GM21390 (cell line): ENCODE measurements at regions not wholly inside any gene's neighbourhood (a gene's known extent, or its start where the extent isn't known, plus 50 kb on each side); places are given as distances from the start of the nearest gene placed in this dataset.

Source experiments
- ATAC-seq: cut with Tn5 transposase; IDR thresholded peaks from one replicate; pipeline ENCODE4 v1.9.1; 2021; ENCODE audit not compliant: unreplicated experiment

DNA sequence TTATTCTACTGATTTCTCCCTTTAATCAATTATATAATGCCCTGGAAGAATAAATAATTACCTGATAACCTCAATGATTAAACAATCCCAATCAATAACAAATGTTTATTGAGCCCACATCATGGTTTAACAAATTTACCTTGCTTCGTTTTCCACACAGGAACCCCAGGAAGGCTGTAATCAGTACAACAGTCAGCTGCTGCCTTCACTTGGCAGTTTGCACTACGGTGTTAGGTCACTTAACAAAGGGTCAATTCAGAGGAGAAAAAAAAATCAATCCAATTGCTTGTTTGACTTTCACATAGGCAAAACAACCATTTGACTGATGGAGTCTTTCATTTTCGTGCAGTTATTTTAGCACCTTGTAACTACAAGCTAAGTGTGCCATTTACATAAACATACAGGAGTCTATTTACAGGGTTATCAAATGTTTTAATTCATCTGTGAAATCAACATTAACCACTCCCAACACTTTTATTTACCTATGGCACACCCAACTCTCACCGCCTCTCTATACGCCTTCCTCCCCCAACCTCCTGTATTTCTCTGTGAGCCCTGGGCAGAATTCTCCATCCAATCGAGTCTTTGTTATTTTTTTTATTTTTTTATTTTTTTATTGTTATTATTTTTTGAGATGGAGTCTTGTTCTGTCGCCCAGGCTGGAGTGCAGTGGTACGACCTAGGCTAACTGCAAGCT lies 140.4 kb upstream of the TAB2 start:
- no peak for ATAC-seq

DNA sequence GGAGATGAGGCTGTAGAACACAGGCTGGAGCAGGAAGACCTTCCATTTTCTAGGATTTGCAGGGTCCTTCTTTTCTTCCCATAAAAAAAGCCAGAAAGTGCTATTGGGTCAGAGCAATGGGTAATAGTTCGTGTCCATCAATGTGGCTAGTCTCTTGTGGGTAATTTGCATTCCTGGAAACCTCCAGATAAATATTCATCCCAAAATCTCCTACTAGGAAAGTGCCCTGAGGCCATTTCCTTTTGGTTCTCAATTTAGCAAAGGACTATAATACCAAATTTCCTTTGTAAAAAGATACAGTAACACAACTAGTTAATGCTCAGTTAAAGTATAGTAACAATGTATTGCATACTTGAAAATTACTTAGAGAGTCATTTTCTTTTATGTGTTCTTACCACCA lies 138.1 kb upstream of the TAB2 start:
- ATAC-seq, result no peak

DNA sequence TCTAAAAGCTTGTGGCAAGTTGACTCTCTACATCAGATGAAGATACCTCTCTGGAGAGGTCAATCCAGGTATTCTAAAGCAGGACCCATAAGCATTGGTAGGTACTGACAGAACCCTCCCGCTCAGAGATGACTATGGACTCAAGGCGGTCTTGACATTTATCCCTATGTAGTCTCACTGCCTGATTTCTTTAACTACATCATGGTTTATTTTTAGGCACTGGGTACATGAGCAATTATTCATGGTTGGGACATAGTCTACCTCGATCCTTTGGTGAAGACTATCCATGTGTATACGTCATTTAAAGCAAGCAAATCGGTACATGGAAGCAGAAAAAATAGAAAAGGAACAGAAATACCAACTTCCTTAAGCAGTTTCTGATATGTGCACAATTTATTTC lies 136.2 kb upstream of the TAB2 start:
- no peak for ATAC-seq

DNA sequence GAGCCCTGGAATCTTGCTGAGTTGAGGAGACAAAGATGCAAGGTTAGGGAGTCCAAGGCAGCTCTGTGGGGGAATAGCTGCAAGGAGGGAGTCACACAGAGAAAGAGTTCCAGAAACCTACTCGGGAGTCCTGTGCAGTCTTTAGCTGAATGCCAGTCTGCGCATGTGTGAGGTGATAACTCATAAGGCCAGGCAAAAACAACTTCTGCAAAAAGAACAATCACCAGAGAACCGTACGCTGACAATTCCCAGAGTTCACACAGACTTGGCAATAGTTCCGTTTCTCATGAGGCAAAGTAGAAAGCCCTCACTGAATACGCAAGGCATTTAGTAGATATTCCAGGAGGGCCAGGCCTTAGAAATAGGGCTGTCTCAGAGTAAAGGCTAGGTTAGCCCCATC lies 135.2 kb upstream of the TAB2 start:
- no peak for ATAC-seq

DNA sequence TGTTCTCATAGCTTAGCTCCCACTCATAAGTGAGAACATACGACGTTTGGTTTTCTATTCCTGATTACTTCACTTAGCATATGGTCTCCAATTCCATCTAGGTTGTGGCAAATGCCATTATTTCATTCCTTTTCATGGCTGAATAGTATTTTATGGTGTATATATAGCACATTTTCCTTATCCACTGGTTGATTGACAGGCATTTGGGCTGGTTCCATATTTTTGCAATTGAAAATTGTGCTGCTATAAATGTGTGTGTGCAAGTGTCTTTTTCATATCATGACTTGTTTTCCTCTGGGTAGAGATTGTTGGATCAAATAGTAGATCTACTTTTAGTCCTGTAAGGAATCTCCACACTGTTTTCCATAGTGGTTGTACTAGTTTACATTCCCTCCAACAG lies 133.0 kb upstream of the TAB2 start:
- ATAC-seq, result no peak

DNA sequence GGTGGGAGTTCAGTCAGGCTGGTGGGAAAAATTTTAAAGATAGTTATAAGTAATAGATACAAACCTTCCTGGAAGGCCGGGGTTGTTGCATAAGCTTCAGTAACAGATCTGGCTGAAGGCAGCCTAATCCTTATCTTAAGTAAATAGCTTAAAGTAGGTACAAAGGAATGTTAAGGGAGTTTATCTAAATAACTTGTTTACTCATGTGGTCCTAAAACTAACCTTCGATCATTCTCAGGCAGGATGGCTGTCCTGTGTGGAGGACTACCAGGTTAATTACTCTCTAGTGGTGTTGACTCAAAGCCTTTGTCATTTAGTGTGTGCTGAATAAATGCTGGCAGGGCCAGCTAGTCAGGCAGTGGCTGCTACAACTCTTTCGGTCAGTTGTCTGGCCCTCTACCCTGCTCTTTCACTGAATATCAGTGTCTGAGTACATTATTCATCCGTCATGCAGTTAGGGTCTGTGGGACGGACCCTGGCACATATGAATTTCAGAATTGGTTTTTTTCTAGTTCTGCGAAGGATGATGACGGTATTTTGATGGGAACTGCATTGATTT lies 131.6 kb upstream of the TAB2 start:
- no peak for ATAC-seq

DNA sequence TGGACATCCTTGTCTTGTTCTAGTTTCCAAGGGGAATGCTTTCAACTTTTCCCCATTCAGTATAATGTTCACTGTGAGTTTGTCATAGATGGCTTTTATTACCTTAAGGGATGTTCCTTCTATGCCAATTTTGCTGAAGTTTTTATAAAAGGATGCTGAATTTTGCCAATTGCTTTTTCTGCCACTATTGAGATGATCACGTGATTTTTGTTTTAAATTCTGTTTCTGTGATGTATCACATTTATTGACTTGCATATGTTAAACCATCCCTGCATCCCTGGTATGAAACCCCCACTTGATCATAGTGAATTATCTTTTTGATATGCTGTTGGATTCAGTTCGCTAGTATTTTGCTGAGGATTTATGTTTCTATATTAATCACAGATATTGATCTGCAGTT lies 130.6 kb upstream of the TAB2 start:
- no peak for ATAC-seq

DNA sequence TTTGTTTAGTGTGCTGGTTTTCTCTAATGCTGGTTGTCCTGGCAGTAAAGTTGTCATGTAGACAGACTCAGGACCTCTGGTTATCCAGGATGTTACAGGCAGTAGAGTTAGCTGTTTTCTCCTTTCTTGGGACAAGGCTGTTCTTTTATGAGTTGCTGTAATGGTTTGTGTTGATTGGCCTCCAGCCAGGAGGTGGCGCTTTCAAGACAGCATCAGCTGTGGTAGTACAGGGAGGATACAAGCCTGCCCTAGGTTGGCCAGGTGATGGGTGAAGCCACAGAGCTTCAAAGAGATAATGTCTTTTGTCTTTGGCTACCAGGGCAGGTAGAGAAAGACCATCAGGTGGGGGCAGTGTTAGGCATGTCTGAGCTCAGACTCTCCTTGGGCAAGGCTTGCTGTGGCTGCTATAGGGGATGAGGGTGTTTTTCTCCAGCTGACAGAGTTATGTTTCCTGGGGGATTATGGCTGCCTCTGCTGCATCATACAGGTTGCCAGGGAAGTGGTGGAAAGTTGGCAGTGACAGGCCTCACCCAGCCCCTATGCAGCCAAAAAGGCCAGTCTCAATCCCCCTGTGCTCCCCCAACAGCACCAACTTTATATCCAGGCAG lies 127.2 kb upstream of the TAB2 start:
- no peak for ATAC-seq

DNA sequence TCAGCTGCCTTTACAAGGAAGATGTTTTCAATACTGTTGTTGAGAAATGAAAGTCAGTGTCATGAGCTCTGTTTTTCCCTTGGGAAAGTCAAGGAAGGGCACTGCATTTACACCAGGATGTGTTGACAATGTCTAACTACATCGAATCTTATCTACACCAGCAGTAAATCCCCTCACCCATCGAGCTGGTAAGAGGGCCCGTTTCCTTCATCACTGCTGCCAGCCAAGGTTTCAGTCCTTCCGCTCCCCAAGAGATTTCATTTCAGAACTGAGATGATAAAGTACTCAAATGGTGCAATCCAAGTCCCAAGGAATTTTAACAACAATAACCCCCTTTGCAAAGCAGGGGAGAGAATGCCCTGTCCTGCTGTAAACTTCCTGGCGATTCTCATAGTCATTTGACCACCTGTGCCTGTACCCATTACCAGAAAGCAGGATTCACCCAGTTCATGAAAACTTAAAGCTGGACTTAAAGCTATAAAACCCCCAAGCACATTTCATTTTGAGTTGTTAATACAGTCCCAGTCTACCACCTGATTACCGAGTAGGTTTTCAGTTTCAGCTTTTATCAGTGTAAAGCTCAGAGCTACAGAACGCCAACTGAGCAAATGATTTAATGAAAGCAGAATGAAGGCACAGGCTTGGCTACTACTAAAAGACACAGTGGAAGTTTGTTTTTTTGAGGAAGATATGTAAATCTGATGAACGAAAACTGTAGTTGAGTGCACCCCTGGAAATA lies 122.5 kb upstream of the TAB2 start:
- peak; percentile 55 for ATAC-seq

DNA sequence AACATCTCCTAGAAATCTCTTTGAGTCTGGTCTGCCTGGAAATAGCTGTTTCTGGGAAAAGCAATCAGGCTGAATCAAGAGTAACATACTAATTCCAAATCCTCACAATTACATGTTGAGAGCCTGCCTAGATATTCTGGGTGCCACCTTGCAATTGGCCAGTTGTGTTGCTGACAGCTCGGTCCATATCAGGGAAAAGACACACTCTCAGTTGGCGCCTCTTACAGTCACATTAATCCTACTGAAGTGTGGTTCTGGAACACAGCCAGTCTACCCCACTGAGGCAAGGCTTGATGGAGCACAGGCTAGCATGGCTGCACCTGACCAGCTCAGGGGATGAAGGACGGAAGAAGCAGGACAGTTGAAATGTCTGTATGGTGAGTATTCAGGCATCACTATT lies 121.4 kb upstream of the TAB2 start:
- ATAC-seq, result no peak

DNA sequence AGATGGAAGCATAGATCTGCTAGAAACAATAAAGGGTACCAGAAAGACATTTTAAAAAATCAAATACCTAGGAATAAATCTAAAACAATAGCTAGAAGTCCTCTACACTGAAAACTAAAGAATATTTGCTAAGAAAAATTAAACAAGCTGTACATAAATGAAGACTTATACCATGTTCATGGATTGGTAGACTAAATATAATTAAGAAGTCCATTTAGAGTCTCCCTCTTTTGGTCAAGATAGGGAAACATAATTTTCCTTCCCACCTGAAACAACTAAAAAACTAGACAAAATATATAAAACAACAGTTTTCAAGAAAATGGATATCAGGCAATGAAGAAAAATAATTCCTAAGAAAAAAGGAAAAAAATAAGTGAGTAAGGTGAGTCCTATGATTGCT lies 120.0 kb upstream of the TAB2 start:
- no peak for ATAC-seq

DNA sequence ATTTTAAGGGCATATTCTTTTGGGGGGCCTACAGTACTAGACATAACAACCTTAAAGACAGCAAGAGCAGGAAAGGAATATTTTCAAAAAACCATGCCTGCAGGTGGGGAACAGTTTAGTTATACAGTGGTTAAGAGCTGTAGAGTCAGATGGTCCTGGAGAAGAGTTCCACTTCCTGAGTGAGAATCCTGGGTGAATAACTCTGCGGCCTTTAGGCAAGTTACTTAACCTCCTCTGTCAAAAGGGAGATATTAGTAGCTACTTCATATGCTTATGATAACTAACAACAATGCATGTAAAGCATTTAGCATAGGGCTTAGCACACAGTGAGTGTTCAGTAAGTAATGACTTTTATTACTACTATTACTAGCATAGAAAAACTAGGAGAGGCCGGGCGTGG lies 119.2 kb upstream of the TAB2 start:
- ATAC-seq, result no peak

DNA sequence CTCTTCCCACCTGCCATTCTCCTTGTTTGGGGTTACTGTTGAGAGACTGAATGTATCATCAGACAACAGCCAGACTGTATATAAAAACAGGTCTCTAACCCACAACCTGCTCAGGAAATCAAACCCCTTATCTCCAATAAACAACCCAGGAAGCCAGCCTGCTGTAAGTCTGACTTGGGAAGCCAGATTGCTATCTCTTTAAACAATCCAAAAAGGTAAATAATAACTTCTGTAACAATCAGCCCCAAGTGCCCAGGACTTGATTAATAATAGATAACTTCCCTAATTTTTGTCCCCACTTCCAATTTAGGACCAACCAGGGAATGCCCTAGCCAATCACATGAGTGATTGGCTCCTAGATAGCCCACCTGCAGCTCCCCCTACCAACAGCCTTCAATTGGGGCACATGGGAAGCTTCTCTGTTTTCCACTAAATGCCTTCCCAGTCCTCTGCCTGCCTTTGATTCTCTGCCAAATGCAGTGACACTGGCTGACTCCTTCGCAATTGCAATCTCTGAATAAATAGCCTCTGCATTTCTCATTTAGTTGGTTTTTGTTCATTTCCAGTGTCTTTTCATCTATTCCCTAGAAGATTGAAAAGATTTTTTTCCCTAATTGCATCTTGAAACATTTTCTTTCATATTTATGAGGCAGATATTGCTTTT lies 117.1 kb upstream of the TAB2 start:
- ATAC-seq, result no peak

DNA sequence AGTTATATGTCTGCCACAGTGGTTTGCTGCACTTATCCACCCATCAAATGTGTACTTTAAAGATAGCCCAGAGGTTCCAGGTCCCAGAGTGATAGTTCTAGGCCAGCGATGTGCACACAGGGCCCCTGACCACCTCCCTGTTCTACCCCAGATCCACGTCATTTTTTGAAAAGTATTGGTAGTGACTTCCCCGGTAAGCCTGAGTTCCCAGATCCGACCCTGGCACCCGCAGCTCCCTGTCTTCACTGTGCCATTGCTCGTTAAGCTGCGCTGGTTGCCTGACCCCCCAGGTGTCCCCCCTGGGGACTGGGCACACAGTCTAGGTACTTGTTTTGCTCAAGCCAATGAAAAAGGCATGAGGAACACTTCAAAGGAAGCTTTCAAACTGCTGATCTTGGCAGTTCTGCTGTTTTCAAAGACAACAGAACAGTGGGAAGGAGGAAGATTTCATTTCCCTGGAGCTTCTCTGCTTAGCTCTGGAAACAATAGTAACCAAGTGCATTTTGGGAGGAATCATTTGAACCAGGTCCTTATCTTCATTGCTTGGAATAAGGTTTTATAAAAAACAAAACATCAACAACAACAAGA lies 116.3 kb upstream of the TAB2 start:
- ATAC-seq, result no peak

DNA sequence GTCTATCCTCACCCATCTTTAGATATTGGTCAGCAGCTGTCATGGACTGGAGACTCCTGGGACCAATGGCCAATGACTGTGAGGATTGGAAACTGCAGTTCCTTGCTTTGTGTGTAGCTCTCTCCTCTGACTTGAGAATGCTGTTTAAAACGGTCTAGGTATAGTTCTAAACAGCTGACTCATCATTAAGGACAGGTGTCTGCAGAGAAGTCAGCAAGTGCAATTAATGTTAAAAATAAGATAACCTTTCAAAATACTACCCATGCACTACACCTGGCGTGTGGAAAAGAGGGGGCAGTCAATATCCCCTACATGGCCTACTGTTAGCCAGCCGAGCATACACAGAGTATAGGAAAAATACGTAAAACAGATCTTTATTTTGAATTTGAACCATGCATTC lies 115.4 kb upstream of the TAB2 start:
- no peak for ATAC-seq

DNA sequence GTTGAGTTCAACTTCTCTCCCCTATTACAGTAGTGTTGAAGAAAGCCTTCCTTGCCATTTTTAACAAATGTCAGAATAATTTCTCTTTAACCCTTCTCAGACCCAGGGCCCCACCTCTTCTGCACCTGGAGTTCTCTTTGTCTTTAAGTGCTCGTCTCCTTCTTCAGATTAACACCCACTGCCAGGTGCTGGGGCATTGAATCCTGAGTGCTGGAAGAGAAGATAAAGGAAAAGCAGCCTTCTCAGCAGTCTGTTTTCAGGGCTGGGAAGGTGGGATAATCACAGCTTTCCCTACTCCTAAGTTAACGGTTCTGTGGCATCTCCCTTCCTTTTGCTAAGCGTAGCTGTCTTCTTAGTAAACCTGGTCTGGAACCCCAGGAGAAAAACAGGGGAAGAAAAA lies 114.6 kb upstream of the TAB2 start:
- no peak for ATAC-seq

DNA sequence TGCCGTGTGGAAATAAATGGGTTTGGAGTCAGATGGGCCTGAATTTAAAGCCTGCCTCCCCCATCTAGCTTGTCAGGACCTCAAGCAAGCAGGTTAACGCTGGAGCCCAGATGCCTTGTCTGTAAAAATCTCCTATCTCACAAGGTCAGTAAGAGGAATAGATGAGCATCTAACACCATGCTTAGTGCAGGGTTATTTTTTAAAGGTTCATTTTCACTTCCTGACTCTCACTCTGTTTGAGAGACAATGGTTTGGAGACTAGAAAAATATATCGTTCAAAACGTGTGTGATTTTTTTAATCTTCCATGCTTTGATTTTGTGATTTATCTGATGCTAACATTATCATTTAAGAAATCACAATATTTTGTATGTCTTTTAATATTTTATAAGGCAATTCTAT lies 114.0 kb upstream of the TAB2 start:
- no peak for ATAC-seq

DNA sequence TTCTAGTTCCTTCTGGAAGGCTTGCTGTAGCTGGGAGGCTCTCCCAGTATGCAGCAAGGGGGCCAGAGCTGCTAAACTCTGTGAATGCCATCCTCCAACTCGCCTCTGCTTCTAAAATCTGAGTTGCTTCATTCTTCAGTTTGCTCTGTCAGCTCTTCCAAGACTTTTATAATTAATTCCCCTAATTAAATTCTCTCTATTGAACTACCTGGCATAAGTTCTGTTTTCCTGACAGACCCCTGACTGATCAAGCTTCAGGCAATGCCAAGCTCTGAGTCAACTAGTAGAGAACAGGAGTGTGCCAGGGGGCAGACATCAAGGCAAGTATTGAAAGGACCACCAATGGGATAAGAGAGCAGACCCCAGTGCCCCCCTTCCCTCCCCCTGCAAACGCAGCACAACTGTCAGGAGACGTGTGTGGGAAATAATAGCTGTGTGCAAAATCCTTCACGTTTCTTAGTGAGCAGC lies 109.3 kb upstream of the TAB2 start:
- no peak for ATAC-seq

DNA sequence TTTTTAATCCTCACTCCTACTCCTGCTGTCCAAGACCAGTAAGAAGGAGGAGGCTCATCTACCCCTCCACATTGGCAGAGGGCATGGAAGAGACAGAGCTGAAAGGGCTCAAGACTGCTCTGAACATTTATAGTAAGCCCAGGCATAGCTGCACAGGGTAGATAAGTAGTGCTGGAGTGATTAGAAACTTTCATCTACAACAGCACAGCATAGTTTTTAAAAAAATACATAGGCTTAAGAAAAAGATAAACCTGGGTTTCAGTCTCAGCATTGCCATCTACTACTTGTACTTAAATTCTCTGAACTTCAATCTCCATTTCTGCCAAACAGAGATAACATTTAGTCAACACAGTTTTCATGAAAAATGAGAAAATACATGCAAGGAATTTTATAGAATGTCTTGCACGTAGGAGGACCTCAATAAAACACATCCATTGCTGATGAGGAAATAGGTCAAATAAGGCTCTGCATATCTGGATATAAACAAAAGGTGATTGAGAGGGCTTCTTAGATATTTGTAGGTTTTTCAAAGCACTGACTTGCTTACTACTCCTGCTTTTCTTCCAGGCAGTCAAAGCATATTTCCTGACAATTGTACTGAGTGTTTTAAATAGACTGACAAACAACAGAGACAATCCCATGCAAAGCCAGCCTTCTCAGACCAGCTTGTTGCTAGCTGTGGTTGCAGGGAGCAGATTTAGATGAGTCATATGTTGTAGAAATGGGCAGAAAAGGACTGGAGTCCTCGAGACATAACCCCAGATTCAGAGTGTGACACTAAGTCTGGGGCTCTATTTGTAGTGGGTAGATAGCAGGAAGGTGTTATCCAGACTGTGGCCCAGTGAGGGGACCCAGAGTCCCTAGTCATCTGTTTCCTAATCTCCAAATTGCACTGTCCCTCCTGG lies 107.4 kb upstream of the TAB2 start:
- ATAC-seq, result no peak

DNA sequence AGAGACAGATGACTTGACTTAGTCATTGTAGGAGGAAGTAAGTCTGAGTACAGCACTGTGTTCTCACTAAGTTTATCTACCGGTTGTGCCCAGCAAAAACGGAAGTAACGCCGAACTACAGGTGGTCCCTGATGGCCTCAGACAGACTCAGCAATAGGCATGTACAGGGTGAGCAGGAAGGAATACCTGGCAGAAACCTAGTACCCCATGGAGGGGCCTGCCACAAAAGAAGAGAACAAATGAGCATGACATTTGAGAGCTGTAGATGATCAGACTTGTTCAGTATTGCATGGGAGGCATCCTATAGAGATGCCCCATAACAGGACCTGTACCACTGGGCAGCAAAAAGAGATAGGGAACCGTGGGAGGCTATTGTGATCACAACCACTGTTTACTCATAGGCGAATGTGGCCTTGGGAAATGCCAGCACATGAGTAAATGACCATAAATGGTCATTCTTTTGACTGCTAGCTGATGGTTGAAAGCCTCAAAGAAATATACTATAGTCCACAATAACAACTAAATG lies 106.4 kb upstream of the TAB2 start:
- peak; percentile 65 for ATAC-seq
